ENCODE measurements at regions not wholly inside any gene's neighbourhood (a gene's known extent, or its start where the extent isn't known, plus 50 kb on each side); places are given as distances from the start of the nearest gene placed in this dataset.

- no peak for FAIRE-seq
- Histone ChIP-seq H3K4me3 (ENCODE audit: low read depth, low read length) (no peak overlapping the region), H3K36me3 (ENCODE audit: control insufficient read depth, insufficient read depth, low read length) (no peaks in the 10 kb centered on the region), H3K27me3 (ENCODE audit: control insufficient read depth, insufficient read depth, low read length) (no peaks in the 10 kb centered on the region)
- no peak for TF ChIP-seq CTCF (IDR thresholded peaks at IDR 0.05; ENCODE audit: insufficient read depth, low read length, severe bottlenecking)
- no peak for DNase-seq (ENCODE audit: low read depth)
Observed at GRCh38 chr2:196224756-196225155, 53.4 kb upstream of the STK17B start.

- Histone ChIP-seq H3K27me3 (ENCODE audit: control insufficient read depth, insufficient read depth, low read length) (no peaks in the 10 kb centered on the region), H3K4me3 (ENCODE audit: low read depth, low read length) (no peak overlapping the region), H3K36me3 (ENCODE audit: control insufficient read depth, insufficient read depth, low read length) (no peaks in the 10 kb centered on the region)
- TF ChIP-seq CTCF (IDR thresholded peaks at IDR 0.05; ENCODE audit: insufficient read depth, low read length, severe bottlenecking), result no peak
- FAIRE-seq (no peak), DNase-seq (ENCODE audit: low read depth) (peak; percentile 65)
Observed at GRCh38 chr2:196225213-196225612, 53.8 kb upstream of the STK17B start.

GRCh38 chr2:196226058-196226706, 54.8 kb upstream of the STK17B start:
- no peak for TF ChIP-seq CTCF (IDR thresholded peaks at IDR 0.05; ENCODE audit: insufficient read depth, low read length, severe bottlenecking)
- Histone ChIP-seq H3K36me3 (ENCODE audit: control insufficient read depth, insufficient read depth, low read length) (no peaks in the 10 kb centered on the region), H3K4me3 (ENCODE audit: low read depth, low read length) (no peak overlapping the region), H3K27me3 (ENCODE audit: control insufficient read depth, insufficient read depth, low read length) (no peaks in the 10 kb centered on the region)
- FAIRE-seq (no peak), DNase-seq (ENCODE audit: low read depth) (no peak)

- Histone ChIP-seq H3K27me3 (ENCODE audit: control insufficient read depth, insufficient read depth, low read length) (no peaks in the 10 kb centered on the region), H3K4me3 (ENCODE audit: low read depth, low read length) (no peak overlapping the region), H3K36me3 (ENCODE audit: control insufficient read depth, insufficient read depth, low read length) (no peaks in the 10 kb centered on the region)
- FAIRE-seq, result no peak
- TF ChIP-seq CTCF (IDR thresholded peaks at IDR 0.05; ENCODE audit: insufficient read depth, low read length, severe bottlenecking), result no peak
- DNase-seq (ENCODE audit: low read depth), result no peak
Observed at GRCh38 chr2:196226707-196227065, 55.3 kb upstream of the STK17B start.

- FAIRE-seq (no peak), DNase-seq (ENCODE audit: low read depth) (peak; percentile 49)
Observed at GRCh38 chr2:196229013-196229412, 57.6 kb upstream of the STK17B start.

More at GRCh38 chr2:196229013-196229412, 57.6 kb upstream of the STK17B start:
- no peak overlapping the region for H3K4me3 ChIP-seq (ENCODE audit: low read depth, low read length)
- TF ChIP-seq CTCF (IDR thresholded peaks at IDR 0.05; ENCODE audit: insufficient read depth, low read length, severe bottlenecking), result no peak
- no peaks in the 10 kb centered on the region for H3K36me3 ChIP-seq (ENCODE audit: control insufficient read depth, insufficient read depth, low read length)
- H3K27me3 ChIP-seq (ENCODE audit: control insufficient read depth, insufficient read depth, low read length), result no peaks in the 10 kb centered on the region
